HEK293 (cell line): ENCODE measurements at regions not wholly inside any gene's neighbourhood (a gene's known extent, or its start where the extent isn't known, plus 50 kb on each side); places are given as distances from the start of the nearest gene placed in this dataset.

Source experiments
- CTCF ChIA-PET: fragments of 350-600 bp; formaldehyde crosslinking; extraction: SDS; loops from one replicate; lab custom pipeline; 2021; ENCODE audit warnings: antibody characterized with exemption; lab: Yijun Ruan, JAX
- POLR2A ChIA-PET: fragments of 300-600 bp; formaldehyde crosslinking; extraction: SDS; loops from one replicate; lab custom pipeline; 2020; ENCODE audit warnings: antibody characterized with exemption, inconsistent platforms; lab: Yijun Ruan, JAX
- H3K27ac ChIP-seq: fragments of 200-500 bp; sonication (Bioruptor generic); 2 replicates; pipeline ENCODE4 v1.5.1; 2014; ENCODE audit warnings: low read depth, low read length, control low read depth, inconsistent platforms; ENCODE audit errors: extremely low read depth
- H3K36me3 ChIP-seq, 2 experiments: fragments of 200-500 bp in 1 of 2; sonication (Bioruptor generic) in 1 of 2; 1 replicate in 1 of 2; 2 replicates in 1 of 2; pipeline ENCODE4 v1.5.1; 2014 to 2017; ENCODE audit warnings: inconsistent platforms in 2 of 2, low read length in 2 of 2; ENCODE audit not compliant: control insufficient read depth in 2 of 2, insufficient read depth in 1 of 2
- H3K4me1 ChIP-seq: fragments of 200-500 bp; sonication (Bioruptor generic); 2 replicates; pipeline ENCODE4 v1.5.1; 2014; ENCODE audit warnings: mild to moderate bottlenecking, low read length, inconsistent platforms; ENCODE audit not compliant: control insufficient read depth, insufficient read depth
- H3K4me3 ChIP-seq: 2 replicates; pipeline ENCODE4 v1.5.1; 2011; ENCODE audit warnings: low read depth, mild to moderate bottlenecking, control low read depth, low read length, moderate library complexity
- H3K9me3 ChIP-seq: fragments of 200-500 bp; sonication (Bioruptor generic); 2 replicates; pipeline ENCODE4 v1.5.1; 2014; ENCODE audit warnings: low read depth, low read length, inconsistent platforms; ENCODE audit not compliant: control insufficient read depth, insufficient read depth
- CTCF ChIP-seq: fragments of 450-650 bp; formaldehyde crosslinking; IDR thresholded peaks from 2 replicates; pipeline ENCODE4 v1.5.1; 2016; ENCODE audit warnings: missing biosample characterization, missing genetic modification characterization
- ELK4 ChIP-seq: IDR thresholded peaks from 2 replicates; pipeline ENCODE4 v1.6.1; 2011; ENCODE audit warnings: mild to moderate bottlenecking, low read depth, low read length, borderline replicate concordance
- IKZF3 ChIP-seq: fragments of 450-650 bp; IDR thresholded peaks from 2 replicates; pipeline ENCODE4 v1.5.0; 2018; ENCODE audit warnings: missing biosample characterization, mild to moderate bottlenecking, missing genetic modification characterization, moderate library complexity
- KLF9 ChIP-seq: fragments of 450-650 bp; formaldehyde crosslinking; IDR thresholded peaks from 2 replicates; pipeline ENCODE4 v1.5.1; 2016; ENCODE audit warnings: missing biosample characterization, missing genetic modification characterization, low read depth
- MYNN ChIP-seq: fragments of 450-650 bp; formaldehyde crosslinking; IDR thresholded peaks from 2 replicates; pipeline ENCODE4 v1.5.1; 2016; ENCODE audit warnings: missing biosample characterization, missing genetic modification characterization, borderline replicate concordance
- SCRT1 ChIP-seq: fragments of 450-650 bp; formaldehyde crosslinking; IDR thresholded peaks from 2 replicates; pipeline ENCODE4 v1.5.1; 2016; ENCODE audit warnings: missing biosample characterization, missing genetic modification characterization, borderline replicate concordance
- ZBTB11 ChIP-seq: fragments of 450-650 bp; formaldehyde crosslinking; conservative IDR thresholded peaks from 2 replicates; pipeline ENCODE4 v1.5.1; 2016; ENCODE audit warnings: low read depth, missing biosample characterization, missing genetic modification characterization
- ZBTB20 ChIP-seq: fragments of 450-650 bp; formaldehyde crosslinking; IDR thresholded peaks from 2 replicates; pipeline ENCODE4 v1.5.1; 2016; ENCODE audit warnings: missing biosample characterization, missing genetic modification characterization
- ZBTB48 ChIP-seq: fragments of 450-650 bp; formaldehyde crosslinking; IDR thresholded peaks from 2 replicates; pipeline ENCODE4 v1.5.1; 2016; ENCODE audit warnings: missing biosample characterization, missing genetic modification characterization
- ZNF138 ChIP-seq: fragments of 450-650 bp; formaldehyde crosslinking; IDR thresholded peaks from 2 replicates; pipeline ENCODE4 v1.5.1; 2016; ENCODE audit warnings: missing biosample characterization, missing genetic modification characterization, borderline replicate concordance
- ZNF221 ChIP-seq: fragments of 450-650 bp; formaldehyde crosslinking; IDR thresholded peaks from 2 replicates; pipeline ENCODE4 v1.5.1; 2017; ENCODE audit warnings: missing biosample characterization, missing genetic modification characterization, borderline replicate concordance
- ZNF223 ChIP-seq: fragments of 450-650 bp; formaldehyde crosslinking; IDR thresholded peaks from 2 replicates; pipeline ENCODE4 v1.5.1; 2016; ENCODE audit warnings: missing biosample characterization, missing genetic modification characterization
- ZNF280C ChIP-seq: fragments of 450-650 bp; formaldehyde crosslinking; IDR thresholded peaks from 2 replicates; pipeline ENCODE4 v1.5.1; 2016; ENCODE audit warnings: missing biosample characterization, missing genetic modification characterization
- ZNF280D ChIP-seq: fragments of 450-650 bp; formaldehyde crosslinking; IDR thresholded peaks from 2 replicates; pipeline ENCODE4 v1.5.1; 2016; ENCODE audit warnings: missing biosample characterization, missing genetic modification characterization
- ZNF324 ChIP-seq: fragments of 450-650 bp; formaldehyde crosslinking; IDR thresholded peaks from 2 replicates; pipeline ENCODE4 v1.5.1; 2016; ENCODE audit warnings: missing biosample characterization, missing genetic modification characterization
- ZNF394 ChIP-seq: fragments of 450-650 bp; formaldehyde crosslinking; IDR thresholded peaks from 2 replicates; pipeline ENCODE4 v1.5.1; 2016; ENCODE audit warnings: missing biosample characterization, missing genetic modification characterization, mild to moderate bottlenecking, moderate library complexity, borderline replicate concordance
- ZNF514 ChIP-seq: fragments of 450-650 bp; formaldehyde crosslinking; IDR thresholded peaks from 2 replicates; pipeline ENCODE4 v1.5.1; 2016; ENCODE audit warnings: missing biosample characterization, missing genetic modification characterization
- ZNF549 ChIP-seq: fragments of 450-650 bp; IDR thresholded peaks from 2 replicates; pipeline ENCODE4 v1.5.1; 2018; ENCODE audit warnings: missing biosample characterization, missing genetic modification characterization, mild to moderate bottlenecking, inconsistent platforms, moderate library complexity
- ZNF626 ChIP-seq: fragments of 450-650 bp; sonication (Bioruptor Pico); formaldehyde crosslinking; IDR thresholded peaks from 2 replicates; pipeline ENCODE4 v1.5.1; 2018; ENCODE audit warnings: missing biosample characterization, missing genetic modification characterization, inconsistent platforms
- ZNF645 ChIP-seq: fragments of 450-650 bp; formaldehyde crosslinking; IDR thresholded peaks from 2 replicates; pipeline ENCODE4; 2016; ENCODE audit warnings: missing biosample characterization, missing genetic modification characterization
- ZNF776 ChIP-seq: fragments of 450-650 bp; formaldehyde crosslinking; IDR thresholded peaks from 2 replicates; pipeline ENCODE4 v1.5.0; 2017; ENCODE audit warnings: missing biosample characterization, missing genetic modification characterization, borderline replicate concordance
- ZNF792 ChIP-seq: fragments of 450-650 bp; formaldehyde crosslinking; IDR thresholded peaks from 2 replicates; pipeline ENCODE4 v1.5.1; 2016; ENCODE audit warnings: missing biosample characterization, missing genetic modification characterization
- ZNF843 ChIP-seq: fragments of 450-650 bp; formaldehyde crosslinking; IDR thresholded peaks from 2 replicates; pipeline ENCODE4 v1.5.1; 2016; ENCODE audit warnings: missing biosample characterization, missing genetic modification characterization
- ZXDB ChIP-seq: fragments of 450-650 bp; formaldehyde crosslinking; IDR thresholded peaks from 2 replicates; pipeline ENCODE4 v1.5.1; 2016; ENCODE audit warnings: missing biosample characterization, missing genetic modification characterization

- ChIA-PET CTCF (no interaction called here), POLR2A (no interaction called here)
- Histone ChIP-seq H3K4me1 (no peaks in the 10 kb centered on the region), H3K27ac (no peak overlapping the region), H3K36me3 (no peaks in the 10 kb centered on the region), H3K4me3 (no peak overlapping the region), H3K9me3 (no peaks in the 10 kb centered on the region)
- TF ChIP-seq ZNF138 (tag by site-specific recombination) (no peak), ZNF645 (no peak), ZNF626 (tag by site-specific recombination) (no peak), ZNF324 (tag by site-specific recombination) (no peak), ZXDB (tag by site-specific recombination) (no peak), ZNF221 (tag by site-specific recombination) (no peak), ZNF843 (no peak), ZBTB20 (tag by site-specific recombination) (no peak), ZBTB48 (tag by site-specific recombination) (no peak), ELK4 (no peak), ZNF394 (tag by site-specific recombination) (no peak), IKZF3 (no peak), ZNF223 (tag by site-specific recombination) (no peak), CTCF (tag by site-specific recombination) (no peak), ZNF514 (tag by site-specific recombination) (no peak), MYNN (tag by site-specific recombination) (no peak), ZNF776 (tag by site-specific recombination) (no peak)
Measured at GRCh38 chr4:91904556-91904955, 399.2 kb upstream of the GRID2 start.

GRCh38 chr4:91909963-91910362, 393.8 kb upstream of the GRID2 start:
- ChIA-PET CTCF (no interaction called here), POLR2A (no interaction called here)
- no peak overlapping the region for H3K27ac ChIP-seq
- no peaks in the 10 kb centered on the region for H3K9me3 ChIP-seq
- no peaks in the 10 kb centered on the region for H3K4me1 ChIP-seq
- H3K4me3 ChIP-seq: no peak overlapping the region
- no peaks in the 10 kb centered on the region for H3K36me3 ChIP-seq
- no peak for TF ChIP-seq KLF9 (tag by site-specific recombination)
- TF ChIP-seq ZNF549 (tag by site-specific recombination): no peak
- no peak for TF ChIP-seq ZBTB20 (tag by site-specific recombination)
- TF ChIP-seq ZNF280C (tag by site-specific recombination): no peak
- TF ChIP-seq SCRT1 (tag by site-specific recombination): no peak
- TF ChIP-seq ZBTB11 (tag by site-specific recombination): no peak
- TF ChIP-seq ZNF280D (tag by site-specific recombination): no peak
- TF ChIP-seq ZNF792 (tag by site-specific recombination): no peak
